Endodermal cell (in vitro differentiated cells): ENCODE measurements at regions not wholly inside any gene's neighbourhood (a gene's known extent, or its start where the extent isn't known, plus 50 kb on each side); places are given as distances from the start of the nearest gene placed in this dataset.
"Not testable (repeated sequence)": the region's sequence is repeated elsewhere in the genome, so short reads cannot be mapped to it uniquely, and the experiment has no call there.

Experiments
- DNase-seq: peaks from one replicate; pipeline ENCODE4 v3.0.0-alpha.2; 2017
- H3K27ac ChIP-seq: 2 replicates; pipeline ENCODE4 v1.5.1; 2013; ENCODE audit warnings: mild to moderate bottlenecking, low read depth, low read length, moderate library complexity
- H3K27me3 ChIP-seq: 2 replicates; pipeline ENCODE4 v1.6.1; 2013; ENCODE audit warnings: mild to moderate bottlenecking, low read length, moderate library complexity; ENCODE audit not compliant: insufficient read depth, control insufficient read depth, poor library complexity, severe bottlenecking
- H3K36me3 ChIP-seq: 2 replicates; pipeline ENCODE4 v1.7.0; 2013; ENCODE audit warnings: mild to moderate bottlenecking, low read length, moderate library complexity; ENCODE audit not compliant: control insufficient read depth, insufficient read depth
- H3K4me1 ChIP-seq: one replicate; pipeline ENCODE4 v1.7.0; 2013; ENCODE audit warnings: low read length; ENCODE audit not compliant: control insufficient read depth, insufficient read depth
- H3K4me3 ChIP-seq: 2 replicates; pipeline ENCODE4 v1.5.1; 2013; ENCODE audit warnings: mild to moderate bottlenecking, low read length, moderate library complexity
- H3K9ac ChIP-seq: 2 replicates; pipeline ENCODE4 v1.6.1; 2013; ENCODE audit warnings: mild to moderate bottlenecking, low read length, moderate library complexity; ENCODE audit not compliant: poor library complexity, severe bottlenecking; ENCODE audit errors: extremely low read depth
- H3K9me3 ChIP-seq: 2 replicates; pipeline ENCODE4 v1.6.1; 2013; ENCODE audit warnings: mild to moderate bottlenecking, low read length, moderate library complexity; ENCODE audit not compliant: control insufficient read depth
- H3K27ac Mint-ChIP-seq: 2 replicates; pipeline ENCODE4 v1.8.0; 2020; ENCODE audit warnings: mixed read lengths
- H3K27me3 Mint-ChIP-seq: 2 replicates; pipeline ENCODE4 v1.8.0; 2021; ENCODE audit warnings: mild to moderate bottlenecking, mixed read lengths; ENCODE audit not compliant: insufficient read depth
- H3K36me3 Mint-ChIP-seq: 2 replicates; pipeline ENCODE4 v1.8.0; 2020; ENCODE audit warnings: low read depth, mixed read lengths
- H3K4me1 Mint-ChIP-seq: 2 replicates; pipeline ENCODE4 v1.8.0; 2020; ENCODE audit warnings: mixed read lengths
- H3K4me3 Mint-ChIP-seq: 2 replicates; pipeline ENCODE4 v1.8.0; 2020; ENCODE audit warnings: mild to moderate bottlenecking, moderate library complexity, mixed read lengths
- H3K9me3 Mint-ChIP-seq: 2 replicates; pipeline ENCODE4 v1.8.0; 2020; ENCODE audit warnings: mild to moderate bottlenecking, mixed read lengths
- WGBS, 2 experiments: methylation state at CpG; one replicate each; pipeline versions ENCODE4 v1.1.5 to v1.1.7; 2013; ENCODE audit warnings: missing lambda C conversion rate in 2 of 2, mixed read lengths in 1 of 2; ENCODE audit not compliant: insufficient coverage in 1 of 2, insufficient read length in 1 of 2; 5-methylcytosine and 5-hydroxymethylcytosine counted together
- TF ChIP-seq, protein P1 (sequence below): fragments of 200-600 bp; sonication (generic); conservative IDR thresholded peaks from 2 replicates; pipeline ENCODE4 v1.5.0; 2021; ENCODE audit warnings: antibody characterized with exemption, mild to moderate bottlenecking

DNA sequence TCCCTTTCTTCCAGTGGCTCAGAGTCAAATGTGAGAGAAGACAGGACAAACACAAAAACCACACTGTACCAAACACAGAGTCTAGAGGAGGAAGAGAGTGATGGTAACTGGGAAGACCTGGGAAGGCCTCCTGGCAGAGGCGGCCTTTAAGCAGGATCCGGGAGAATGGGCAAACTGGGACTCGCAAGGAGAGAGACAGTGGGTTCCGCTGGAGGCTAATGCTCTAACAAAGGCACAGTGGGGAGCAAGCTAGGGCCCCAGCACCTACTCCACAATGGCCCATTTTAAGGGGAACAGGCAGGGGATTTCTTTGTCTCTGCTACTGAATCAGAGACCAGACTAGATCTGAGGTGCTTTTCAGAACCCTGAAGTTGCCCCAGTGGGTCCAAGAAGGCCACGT is 81.4 kb upstream of the HES1 start:
- Histone ChIP-seq H3K4me3 (no peak overlapping the region), H3K9ac (no peak overlapping the region), H3K36me3 (no peaks in the 10 kb centered on the region), H3K9me3 (peaks cover 23% of the 10 kb centered on the region), H3K27me3 (peaks cover 4% of the 10 kb centered on the region), H3K27ac (no peak overlapping the region), H3K4me1 (peaks cover 8% of the 10 kb centered on the region)
- WGBS, 2 experiments = 56 to 57% methylated on average over 4 to 5 of the region's 5 CpGs
- H3K4me3 Mint-ChIP-seq = no peak overlapping the region
- H3K4me1 Mint-ChIP-seq = peaks cover 19% of the 10 kb centered on the region
- peaks cover 7% of the 10 kb centered on the region for H3K27me3 Mint-ChIP-seq
- TF ChIP-seq, protein P1, sequence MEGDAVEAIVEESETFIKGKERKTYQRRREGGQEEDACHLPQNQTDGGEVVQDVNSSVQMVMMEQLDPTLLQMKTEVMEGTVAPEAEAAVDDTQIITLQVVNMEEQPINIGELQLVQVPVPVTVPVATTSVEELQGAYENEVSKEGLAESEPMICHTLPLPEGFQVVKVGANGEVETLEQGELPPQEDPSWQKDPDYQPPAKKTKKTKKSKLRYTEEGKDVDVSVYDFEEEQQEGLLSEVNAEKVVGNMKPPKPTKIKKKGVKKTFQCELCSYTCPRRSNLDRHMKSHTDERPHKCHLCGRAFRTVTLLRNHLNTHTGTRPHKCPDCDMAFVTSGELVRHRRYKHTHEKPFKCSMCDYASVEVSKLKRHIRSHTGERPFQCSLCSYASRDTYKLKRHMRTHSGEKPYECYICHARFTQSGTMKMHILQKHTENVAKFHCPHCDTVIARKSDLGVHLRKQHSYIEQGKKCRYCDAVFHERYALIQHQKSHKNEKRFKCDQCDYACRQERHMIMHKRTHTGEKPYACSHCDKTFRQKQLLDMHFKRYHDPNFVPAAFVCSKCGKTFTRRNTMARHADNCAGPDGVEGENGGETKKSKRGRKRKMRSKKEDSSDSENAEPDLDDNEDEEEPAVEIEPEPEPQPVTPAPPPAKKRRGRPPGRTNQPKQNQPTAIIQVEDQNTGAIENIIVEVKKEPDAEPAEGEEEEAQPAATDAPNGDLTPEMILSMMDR = no peak
- peaks cover 3% of the 10 kb centered on the region for H3K36me3 Mint-ChIP-seq
- DNase-seq = peak; percentile 86
- H3K27ac Mint-ChIP-seq = peak overlapping the region; percentile 27
- peaks cover 23% of the 10 kb centered on the region for H3K9me3 Mint-ChIP-seq

DNA sequence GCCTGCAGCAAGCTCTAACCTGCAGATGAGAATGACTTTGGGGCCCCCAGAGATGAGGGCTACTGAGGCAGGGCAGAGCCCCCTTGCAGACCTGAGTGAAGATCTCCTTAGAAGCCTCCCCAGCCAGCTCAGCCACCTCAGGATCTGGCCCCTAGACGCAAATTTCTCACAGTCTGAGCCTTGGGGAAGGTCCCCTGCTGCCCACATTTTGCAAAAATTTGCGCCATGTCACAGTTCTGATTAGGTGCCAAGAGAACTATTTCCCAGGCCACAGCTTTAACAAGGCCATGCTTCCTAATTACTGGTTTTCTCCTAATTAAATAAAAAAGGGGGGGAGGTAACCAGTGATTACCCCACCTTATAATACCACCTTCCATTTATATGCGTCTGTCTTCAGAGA is 81.0 kb upstream of the HES1 start:
- H3K4me3 ChIP-seq = no peak overlapping the region
- peaks cover 19% of the 10 kb centered on the region for H3K4me1 Mint-ChIP-seq
- no peak overlapping the region for H3K27ac ChIP-seq
- peak overlapping the region; percentile 27 for H3K27ac Mint-ChIP-seq
- no peaks in the 10 kb centered on the region for H3K36me3 ChIP-seq
- peaks cover 23% of the 10 kb centered on the region for H3K9me3 Mint-ChIP-seq
- peaks cover 7% of the 10 kb centered on the region for H3K27me3 Mint-ChIP-seq
- peak; percentile 89 for DNase-seq
- H3K36me3 Mint-ChIP-seq = peaks cover 3% of the 10 kb centered on the region
- no peak overlapping the region for H3K9ac ChIP-seq
- TF ChIP-seq, protein P1 = no peak
- peaks cover 22% of the 10 kb centered on the region for H3K9me3 ChIP-seq
- H3K4me3 Mint-ChIP-seq = no peak overlapping the region
- H3K27me3 ChIP-seq = peaks cover 4% of the 10 kb centered on the region
- WGBS, 2 experiments = 78 to 79% methylated on average over 2 to 3 of the region's 3 CpGs
- H3K4me1 ChIP-seq = peaks cover 8% of the 10 kb centered on the region

DNA sequence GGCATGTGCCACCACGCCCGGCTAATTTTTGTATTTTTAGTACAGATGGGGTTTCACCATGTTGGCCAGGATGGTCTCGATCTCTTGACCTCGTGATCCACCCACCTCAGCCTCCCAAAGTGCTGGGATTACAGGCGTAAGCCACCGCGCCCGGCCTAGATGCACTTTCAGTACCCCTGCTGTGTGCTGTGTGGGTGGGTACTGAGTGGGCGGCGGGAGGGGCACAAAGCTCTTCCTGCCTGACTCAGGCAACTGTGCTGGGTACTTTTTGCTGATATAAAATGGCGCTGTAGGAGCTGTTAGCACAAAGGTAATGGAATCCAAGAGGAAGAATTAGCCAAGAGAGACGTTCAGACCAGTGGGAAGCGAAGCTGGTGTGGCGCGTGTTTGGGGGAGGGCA is 79.6 kb upstream of the HES1 start:
- not testable (repeated sequence) for H3K27me3 ChIP-seq, H3K4me3 Mint-ChIP-seq, H3K9ac ChIP-seq, H3K9me3 ChIP-seq, H3K4me1 ChIP-seq, H3K27ac Mint-ChIP-seq, H3K9me3 Mint-ChIP-seq, H3K27ac ChIP-seq, H3K36me3 ChIP-seq, DNase-seq, H3K36me3 Mint-ChIP-seq, H3K4me3 ChIP-seq, H3K27me3 Mint-ChIP-seq
- peaks cover 19% of the 10 kb centered on the region for H3K4me1 Mint-ChIP-seq
- WGBS, 2 experiments = 91 to 93% methylated on average over 7 to 15 of the region's 15 CpGs

DNA sequence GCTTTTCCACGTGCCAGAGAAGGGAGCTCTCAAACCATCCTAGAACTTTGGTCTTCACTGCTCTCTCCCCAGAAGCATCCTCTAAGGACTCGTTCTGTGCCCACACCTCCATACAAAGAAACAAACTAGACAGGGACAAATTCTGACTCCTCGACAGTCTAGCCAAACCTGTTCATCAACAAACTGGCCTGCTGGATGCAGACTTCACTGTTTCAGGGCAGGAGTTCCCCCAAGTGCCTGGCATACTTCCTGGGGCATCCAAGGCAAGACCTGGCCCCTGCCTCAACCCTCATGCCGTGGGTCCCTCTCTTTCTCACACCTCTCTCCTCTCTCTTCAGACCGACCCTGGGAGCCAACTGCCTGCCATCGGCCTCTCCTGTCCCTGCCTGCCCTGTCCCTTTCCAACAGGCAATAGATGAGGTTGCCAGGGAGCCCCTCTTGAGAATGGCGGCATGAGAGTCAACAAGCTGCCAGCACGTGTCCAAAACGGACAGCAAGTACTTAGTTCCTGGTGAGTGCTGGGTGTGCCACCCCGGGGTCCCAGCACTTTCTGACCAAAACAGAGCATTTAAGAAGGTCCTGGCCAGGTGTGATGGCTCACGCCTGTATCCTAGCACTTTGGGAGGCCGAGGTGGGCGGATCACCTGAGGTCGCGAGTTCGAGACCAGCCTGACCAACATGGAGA is 79.1 kb upstream of the HES1 start:
- no peak for DNase-seq
- Histone ChIP-seq H3K27ac (no peak overlapping the region), H3K4me1 (peaks cover 8% of the 10 kb centered on the region), H3K36me3 (no peaks in the 10 kb centered on the region), H3K9me3 (peaks cover 6% of the 10 kb centered on the region), H3K4me3 (no peak overlapping the region), H3K27me3 (peaks cover 4% of the 10 kb centered on the region), H3K9ac (no peak overlapping the region)
- WGBS, 2 experiments = 82 to 93% methylated on average over 12 to 16 of the region's 16 CpGs
- H3K27ac Mint-ChIP-seq = no peak overlapping the region
- no peaks in the 10 kb centered on the region for H3K36me3 Mint-ChIP-seq
- peaks cover 19% of the 10 kb centered on the region for H3K4me1 Mint-ChIP-seq
- H3K9me3 Mint-ChIP-seq = peaks cover 4% of the 10 kb centered on the region
- peaks cover 7% of the 10 kb centered on the region for H3K27me3 Mint-ChIP-seq
- TF ChIP-seq, protein P1 = no peak
- no peak overlapping the region for H3K4me3 Mint-ChIP-seq
